Right hindlimb (tissue), 1 donor: ENCODE measurements at regions not wholly inside any gene's neighbourhood (a gene's known extent, or its start where the extent isn't known, plus 50 kb on each side); places are given as distances from the start of the nearest gene placed in this dataset.
"Not testable (repeated sequence)": the region's sequence is repeated elsewhere in the genome, so short reads cannot be mapped to it uniquely, and the experiment has no call there.

Source experiments
- DNase-seq: peaks from one replicate; pipeline ENCODE4 v3.0.0-alpha.2; 2018

DNA sequence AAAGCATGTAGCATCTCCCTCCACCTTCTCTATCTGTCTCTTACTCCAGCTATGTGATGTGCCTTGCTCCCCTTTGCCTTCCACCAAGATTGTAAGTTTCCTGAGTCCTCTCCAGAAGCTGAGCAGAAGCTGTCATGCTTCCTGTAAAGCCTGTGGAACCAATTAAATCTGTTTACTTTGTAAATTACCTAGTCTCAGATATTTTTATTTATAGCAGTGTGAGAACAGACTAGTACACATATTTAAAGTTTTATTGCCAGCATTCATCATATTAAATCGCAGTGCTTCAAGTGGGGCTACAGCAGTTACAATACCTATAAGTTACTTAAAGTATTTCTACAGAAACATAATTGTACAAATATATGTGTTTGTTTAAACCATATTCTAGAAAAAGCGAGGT lies 973.1 kb downstream of the SLC16A7 start:
- DNase-seq: no peak

DNA sequence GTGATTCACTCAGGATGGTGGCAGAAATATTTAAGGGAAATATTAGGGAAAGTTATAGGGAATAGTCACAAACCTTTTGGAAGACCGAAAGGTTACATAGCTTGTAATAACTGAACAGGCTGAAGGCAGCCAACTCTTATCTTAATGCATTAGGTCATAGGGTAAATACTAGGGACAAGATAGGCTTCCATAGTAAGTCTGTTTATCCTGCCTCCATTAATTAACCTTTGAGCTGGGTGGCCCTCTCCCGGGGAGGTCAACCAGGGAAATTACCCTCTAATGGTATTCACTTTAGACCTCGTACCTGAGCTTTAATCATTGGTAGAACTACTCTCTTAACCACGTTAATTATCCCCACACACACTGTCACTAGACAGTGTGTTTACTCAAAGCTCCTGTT lies 981.8 kb downstream of the SLC16A7 start:
- no peak for DNase-seq

DNA sequence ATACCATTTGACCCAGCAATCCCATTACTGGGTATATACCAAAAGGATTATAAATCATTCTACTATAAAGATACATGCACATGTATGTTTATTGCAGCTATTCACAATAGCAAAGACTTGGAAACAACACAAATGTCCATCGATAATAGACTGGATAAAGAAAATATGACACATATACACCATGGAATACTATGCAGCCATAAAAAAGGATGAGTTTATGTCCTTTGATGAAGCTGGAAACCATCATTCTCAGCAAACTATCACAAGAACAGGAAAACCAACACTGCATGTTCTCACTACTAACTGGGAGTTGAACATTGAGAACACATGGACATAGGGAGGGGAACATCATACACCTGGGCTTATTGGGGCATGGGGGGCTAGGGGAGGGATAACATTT lies 991.8 kb downstream of the SLC16A7 start:
- not testable (repeated sequence) for DNase-seq

DNA sequence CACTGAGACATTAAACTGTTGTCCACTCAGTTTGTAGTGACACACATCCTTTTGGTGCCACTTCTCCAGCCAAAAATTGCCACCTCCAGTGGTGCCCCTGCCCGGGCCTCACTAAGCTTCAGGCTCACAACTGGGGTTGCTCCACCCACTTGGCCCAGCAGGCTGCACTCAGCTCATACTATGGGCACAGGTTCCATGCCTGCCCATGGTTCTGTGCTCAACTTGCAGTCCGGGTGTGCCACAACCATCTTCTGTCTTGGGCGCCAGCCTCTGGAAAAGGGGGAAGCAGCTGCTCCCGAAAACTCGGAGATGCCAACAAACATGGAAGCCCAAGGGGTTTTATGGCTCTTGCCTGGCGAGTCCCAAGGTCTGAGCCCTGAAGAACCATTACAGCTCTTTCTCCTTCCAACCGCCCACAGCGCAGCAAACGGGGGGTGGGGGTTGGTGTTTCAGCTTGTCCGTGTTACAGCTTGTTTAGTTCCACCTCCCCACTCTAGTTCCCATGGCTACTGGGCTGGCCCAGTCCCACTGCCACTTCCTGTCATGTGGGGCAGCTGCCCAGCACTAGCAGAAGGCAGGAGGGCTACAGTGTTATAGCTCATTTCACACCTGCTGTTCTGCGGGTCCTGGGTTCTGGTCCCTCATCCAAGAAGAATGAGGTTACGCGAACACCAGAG lies 998.3 kb downstream of the SLC16A7 start:
- no peak for DNase-seq

DNA sequence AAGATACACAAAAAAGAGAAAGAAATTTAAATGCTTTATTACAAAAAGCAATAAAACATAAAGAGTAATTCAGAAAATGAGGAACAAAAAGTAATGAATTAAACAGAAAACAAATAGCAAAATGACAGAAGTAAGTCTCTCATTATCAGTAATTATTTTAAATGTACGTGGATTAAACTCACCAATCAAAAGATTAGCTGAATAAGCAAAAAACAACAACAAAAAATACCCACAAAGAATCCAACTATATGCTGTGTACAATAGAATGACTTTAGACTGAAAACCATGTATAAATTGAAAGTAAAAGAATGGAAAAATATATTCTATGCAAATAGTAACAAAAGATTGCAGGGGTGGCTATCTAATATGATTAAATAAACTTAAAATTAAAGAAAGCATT lies 1006.8 kb downstream of the SLC16A7 start:
- no peak for DNase-seq

DNA sequence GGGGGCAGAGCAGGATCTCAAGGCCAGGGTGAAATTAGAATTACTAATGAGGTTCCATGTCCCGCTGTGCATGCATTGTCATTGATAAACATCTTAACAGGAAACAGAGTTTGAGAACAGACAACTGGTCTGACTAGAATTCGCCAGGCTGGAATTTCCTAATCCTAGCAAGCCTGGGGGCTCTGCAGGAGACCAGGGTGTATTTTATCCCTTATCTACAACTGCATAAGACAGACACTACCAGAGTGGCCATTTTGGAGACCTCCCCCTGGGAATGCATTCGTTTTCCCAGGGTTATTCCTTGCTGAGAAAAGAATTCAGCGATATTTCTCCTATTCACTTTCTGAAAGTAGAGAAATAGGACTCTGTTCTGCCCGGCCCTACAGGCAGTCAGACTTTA lies 1007.6 kb downstream of the SLC16A7 start:
- DNase-seq: not testable (repeated sequence)

DNA sequence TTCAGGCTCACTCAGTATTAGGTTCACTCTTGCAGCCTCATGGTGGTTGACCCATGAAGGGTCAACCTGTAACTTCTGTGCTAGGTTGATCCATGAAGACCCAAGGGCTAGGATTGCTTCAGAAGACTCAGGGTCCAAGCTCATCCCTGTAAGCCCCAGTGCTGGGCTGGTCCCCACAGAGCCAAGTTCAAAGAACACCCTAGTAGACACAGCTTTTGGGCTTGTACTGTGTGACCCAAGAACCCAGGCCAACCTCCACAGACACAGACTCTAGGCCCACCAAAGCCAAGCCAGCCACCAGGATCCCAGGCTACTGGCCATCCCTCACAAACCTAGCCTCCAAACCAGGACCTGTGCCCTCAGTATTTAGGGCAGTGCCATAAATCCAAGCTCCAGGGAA lies 1020.6 kb downstream of the SLC16A7 start:
- no peak for DNase-seq

DNA sequence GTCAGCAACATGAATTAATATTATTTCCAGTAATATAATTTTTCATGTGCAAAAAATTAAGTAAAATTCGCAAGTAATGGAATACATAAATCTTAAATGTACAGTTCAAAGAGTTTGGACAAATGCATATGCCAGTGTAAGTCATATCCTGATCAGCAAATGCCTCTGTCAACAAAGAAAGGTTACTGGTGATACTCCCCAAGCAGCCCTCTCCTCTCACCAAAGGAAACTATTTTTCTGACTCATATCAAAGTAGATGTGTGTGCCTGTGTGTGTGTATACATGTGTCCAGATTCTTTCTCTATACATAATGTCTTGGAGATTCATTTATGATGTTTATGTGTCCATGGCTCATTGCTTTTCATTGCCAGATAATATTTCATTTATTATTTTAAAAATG lies 1035.0 kb downstream of the SLC16A7 start:
- no peak for DNase-seq

DNA sequence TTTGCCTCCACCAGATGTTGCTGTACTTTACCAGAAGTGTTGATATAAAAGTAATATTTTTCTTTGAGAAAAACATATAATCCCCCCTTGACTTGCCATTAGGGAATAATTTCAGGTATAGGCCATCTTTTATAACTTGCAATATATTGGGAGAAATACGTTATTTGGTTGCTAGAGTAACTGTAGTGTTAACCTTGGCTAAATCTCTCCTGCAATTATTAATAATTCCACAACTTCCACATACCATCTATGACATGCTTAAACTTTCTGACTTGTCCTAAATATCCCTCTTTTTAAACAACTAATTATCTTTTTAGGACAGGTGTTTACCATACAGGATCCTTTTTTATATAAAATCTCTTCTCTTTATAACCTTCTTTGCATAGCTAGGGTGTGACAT lies 1048.2 kb downstream of the SLC16A7 start:
- DNase-seq: no peak

DNA sequence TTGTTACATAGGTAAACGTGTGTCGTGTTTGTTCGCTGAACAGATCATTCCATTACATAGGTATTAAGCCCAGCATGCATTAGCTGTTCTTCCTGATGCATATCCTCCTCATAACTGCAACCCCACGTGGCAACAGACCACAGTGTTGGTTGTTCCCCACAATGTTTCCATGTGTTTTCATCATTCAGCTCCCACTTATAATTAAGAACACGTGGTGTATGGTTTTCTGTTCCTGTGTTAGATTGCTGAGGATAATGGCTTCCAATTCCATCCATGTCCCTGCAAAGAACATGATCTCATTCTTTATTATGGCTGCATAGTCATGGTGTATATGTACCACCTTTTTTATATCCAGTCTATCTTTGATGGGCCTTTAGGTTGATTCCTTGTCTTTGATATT lies 1071.1 kb downstream of the SLC16A7 start:
- no peak for DNase-seq

DNA sequence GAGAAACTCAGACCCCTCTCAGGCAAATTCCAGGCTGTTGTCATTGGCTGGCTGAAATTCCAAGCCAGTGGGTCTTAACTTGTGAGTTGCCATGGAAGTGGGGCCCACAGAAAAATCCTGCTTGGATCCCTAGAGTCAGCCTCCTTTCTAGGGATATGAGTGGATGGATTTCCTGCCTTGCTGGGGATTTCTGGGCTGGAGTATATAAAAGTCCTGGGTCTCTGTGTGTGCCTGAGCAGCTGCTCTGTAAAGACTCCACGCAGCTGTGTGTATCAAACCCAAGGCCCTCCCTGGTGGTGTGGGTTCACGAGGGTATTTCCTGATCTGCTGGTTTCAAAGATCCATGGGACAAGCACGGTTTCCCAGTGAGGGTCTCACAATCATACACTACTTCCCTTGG lies 1077.1 kb downstream of the SLC16A7 start:
- DNase-seq: no peak

DNA sequence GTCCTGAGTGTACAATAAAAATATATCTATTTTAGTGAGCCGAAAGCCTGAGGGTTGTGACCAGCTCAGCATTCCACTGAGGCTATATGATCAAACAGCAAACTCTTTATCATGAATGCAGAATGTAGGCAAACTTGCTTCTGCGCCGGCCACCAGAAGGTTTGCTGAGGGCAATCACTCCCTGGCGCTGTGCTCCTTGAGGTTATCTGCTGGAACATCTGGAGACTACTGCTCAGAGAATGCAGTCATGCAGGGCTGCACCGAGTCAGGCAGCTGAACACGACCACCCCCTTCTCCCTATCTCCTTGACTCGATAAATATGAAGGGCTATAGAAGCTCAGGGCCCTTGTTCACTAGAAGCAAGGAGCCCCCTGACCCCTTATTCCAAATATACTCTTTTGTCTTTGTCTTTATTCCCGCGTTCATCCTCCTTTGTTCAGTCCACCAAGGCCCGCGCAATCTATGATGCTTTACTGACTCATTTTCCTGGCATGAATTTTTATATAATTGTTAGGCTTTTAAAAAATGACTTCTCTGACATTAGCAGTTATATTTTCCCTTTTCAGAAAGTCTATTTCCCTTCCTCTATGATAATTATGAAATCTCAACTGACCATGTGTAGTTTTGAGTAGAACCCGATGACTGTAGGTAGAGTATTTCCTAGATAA lies 1089.3 kb downstream of the SLC16A7 start:
- DNase-seq: no peak

DNA sequence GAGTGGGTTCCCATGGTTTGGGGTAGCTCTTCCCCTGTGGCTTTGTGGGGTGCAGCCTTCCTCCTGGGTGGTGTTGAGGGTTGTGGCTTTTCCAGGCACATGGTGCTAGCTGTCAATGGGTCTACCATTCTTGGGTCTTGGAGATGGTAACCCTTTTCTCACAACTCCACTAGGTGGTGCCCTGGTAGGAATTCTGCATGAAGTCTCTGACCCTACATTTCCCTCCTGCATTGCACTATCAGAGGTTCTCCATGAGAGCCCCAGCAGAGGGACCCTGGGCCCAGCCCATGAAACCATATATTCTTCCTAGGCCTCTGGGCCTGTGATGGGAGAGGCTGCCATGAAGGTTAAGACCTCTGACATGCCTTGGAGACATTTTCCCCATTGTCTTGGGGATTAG lies 1093.3 kb downstream of the SLC16A7 start:
- no peak for DNase-seq

DNA sequence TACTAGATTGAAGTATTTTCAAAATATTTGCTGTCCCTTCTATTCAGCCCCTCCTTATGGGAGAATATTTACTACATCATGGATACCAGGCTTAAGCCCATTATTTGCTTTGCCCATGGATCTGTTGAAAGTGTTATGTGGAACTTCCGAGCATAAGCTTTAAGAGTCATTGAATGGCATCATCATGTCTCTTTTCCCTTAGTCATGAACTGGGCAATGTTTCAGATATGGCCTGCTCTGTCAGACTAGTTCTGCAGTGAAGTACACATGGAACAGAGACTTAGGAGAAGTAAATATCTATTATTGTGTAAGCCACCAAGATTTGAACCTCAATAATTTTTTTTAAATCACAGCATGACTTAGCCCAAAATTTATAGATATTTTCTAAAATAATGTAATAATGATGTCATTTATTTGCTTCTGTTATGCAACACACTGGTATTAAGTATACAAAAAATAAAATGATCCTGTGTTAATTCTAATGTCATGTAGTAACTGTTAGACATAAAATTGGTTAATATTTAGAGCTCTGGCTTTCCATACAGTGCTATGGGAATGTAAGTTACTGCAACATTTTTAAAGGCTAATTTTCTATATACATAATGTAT lies 1097.3 kb downstream of the SLC16A7 start:
- no peak for DNase-seq

DNA sequence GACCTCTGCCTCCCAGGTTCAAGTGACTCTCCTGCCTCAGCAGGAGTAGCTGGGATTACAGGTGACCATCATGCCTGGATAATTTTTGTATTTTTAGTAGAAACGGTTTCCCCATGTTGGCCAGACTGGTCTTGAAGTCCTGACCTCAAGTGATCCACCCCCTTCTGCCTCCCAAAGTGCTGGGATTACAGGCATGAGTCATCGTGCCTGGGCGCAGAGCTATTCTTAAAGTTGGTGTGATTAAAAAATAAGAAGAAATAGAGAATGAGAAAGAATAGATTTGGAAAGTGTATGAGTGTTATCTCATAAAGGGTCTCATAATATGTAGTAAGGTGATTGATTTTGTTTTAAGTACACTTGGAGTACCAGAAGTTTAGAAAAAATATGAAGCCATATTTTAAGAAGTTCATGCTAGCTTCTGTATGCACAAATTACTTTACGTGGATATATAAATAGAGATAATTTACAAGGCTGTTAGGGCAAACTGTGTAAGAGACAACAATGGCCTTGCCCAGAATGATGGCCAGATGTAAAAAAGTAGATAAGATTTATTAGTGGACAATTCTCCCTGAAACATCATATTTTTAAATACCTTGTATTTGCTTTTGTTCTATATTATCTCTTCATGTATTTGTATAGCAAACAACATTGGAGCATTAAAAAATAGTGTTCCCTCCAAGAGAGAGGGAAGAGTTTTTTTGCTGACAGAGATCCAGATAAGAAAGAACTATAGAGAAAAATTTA lies 1108.5 kb downstream of the SLC16A7 start:
- no peak for DNase-seq

DNA sequence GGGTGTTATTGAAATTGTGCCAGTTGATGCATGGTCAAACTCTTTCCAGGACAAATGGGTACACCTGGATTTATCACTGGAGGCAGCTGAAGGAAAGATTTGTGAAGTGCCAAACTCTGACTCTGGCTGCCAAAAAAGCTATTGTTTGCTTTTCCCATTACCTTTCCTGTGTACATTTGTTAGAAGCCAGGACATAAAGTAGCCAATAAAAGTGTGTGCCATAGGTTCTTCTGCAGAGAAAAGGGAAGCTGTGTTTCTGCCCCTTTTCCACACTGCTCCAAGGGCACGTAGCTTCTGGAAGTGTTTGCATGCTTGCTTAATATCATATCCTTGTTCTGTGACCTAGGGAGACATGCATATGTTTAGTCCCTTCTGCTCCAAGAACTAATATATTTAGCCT lies 1114.4 kb downstream of the SLC16A7 start:
- no peak for DNase-seq

DNA sequence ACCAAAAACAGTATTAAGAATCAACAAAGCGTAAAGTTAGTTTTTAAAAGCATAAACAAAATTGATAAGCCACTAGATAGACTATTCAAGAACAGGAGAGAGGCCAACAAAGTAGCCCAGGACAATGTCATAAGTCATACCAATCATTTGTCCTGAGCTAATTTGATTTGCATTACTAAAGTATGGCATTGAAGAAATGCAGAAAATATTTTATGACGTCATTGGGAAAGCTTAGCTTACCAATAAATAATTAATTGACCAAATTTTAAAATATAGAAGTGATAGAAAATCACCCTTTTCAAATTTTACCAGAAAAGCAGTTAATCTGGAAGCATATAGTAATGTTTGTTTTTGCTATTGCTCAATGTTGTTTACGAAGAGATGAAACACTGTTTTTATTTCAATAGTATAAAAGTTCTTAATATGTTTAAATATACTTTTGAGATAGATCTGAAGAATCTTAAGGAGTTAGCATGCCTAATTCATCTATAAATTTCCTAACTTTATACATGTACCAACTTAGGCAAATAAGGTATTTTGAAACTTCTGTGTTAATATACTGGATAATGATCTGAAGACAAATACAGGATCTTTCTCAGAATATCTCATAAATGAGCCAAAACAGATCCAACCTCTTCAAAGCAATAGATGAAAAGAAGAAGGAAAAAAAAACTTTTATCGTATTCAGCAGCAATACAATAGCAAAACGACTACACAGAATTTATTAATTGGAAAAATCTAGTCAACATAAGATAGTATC lies 1118.5 kb downstream of the SLC16A7 start:
- no peak for DNase-seq

DNA sequence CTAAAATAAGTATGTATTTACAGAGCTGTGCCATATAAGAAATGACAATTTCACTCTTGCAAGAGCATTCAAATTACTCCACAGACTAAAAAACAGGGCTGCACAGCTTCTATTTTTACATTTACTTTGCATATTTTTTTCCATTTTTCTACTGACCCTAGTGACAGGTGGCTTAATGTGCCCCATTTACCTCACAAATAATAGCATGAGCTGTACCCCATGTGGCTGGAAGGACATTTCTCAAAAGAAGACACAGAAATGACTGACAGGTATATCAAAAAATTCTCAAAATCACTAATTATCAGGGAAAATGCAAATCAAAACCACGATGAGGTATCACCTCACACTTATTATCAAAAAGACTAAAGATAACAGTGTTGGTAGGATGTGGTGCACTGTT lies 1128.6 kb downstream of the SLC16A7 start:
- no peak for DNase-seq

DNA sequence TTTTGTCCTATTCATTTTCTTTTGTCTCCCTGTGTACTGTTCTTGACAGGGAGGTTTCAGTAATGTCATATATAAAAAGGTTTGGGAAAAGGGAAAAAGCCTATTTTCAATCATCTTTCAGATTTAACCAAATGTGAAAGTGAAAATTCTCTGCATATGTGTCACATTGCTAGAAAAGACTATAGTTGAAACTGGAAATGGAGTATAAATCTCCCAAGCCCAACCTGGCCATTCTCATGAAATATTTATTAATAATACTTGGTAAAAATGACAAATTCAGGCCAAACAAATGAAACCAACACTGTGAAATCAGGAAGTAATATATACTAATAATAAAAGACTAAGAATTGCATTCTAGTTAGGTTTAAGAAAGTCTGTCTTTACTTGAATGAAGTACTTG lies 1129.2 kb downstream of the SLC16A7 start:
- no peak for DNase-seq

DNA sequence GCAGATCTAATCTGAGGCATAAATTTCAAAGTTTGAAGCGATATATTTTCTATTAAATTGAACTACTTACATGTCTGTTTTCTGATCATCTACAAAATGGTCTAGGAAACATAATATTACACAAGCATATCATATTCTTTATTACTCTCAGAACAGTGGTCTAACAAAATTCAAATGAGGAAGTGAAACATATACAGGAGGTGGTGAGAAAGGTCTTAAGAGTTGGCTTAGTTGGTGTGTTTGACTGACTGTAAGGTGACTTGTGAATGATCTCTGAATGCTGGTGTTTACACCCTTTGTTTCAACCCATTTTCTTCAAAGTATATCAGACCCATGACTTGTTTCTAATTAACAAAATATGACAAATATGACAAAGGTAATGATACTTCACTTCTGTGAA lies 1156.8 kb downstream of the SLC16A7 start:
- DNase-seq: no peak

DNA sequence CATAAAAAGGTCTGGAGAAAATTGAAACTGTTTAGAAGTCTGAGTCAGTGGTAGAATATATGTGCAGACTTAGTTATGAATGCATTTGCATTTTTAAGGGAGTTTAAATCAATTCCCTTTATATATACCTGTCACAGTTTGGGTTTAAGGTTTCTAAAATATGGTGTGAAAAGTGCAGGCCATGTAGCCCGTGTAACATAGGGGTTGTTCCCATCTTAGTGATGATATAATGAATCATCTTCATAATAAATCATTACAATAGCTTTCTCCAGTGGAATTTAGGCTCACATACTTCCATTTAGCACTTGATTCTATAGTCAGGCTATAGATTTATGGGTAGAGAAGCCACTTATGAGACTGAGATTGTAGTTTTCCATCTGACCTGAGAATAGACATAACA lies 1162.4 kb downstream of the SLC16A7 start:
- no peak for DNase-seq

DNA sequence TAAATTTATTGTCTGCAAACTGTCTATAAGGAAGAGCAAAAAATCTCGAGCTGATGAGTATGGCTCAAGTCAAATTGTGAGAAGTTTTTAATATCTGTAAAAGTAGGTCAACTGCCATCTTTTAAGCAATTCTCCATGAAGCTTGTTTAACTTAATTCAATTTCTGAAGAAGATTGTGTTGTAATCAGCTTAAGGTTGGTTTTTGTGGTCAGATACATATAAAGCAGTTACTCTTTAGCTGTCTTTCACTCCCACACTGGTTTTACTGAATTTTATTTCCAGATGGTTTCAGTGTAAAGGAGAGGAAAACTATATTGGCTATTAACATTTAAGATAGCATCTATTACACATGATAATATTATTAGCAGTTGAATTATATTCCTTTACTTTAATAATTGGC lies 1165.1 kb downstream of the SLC16A7 start:
- DNase-seq: no peak

DNA sequence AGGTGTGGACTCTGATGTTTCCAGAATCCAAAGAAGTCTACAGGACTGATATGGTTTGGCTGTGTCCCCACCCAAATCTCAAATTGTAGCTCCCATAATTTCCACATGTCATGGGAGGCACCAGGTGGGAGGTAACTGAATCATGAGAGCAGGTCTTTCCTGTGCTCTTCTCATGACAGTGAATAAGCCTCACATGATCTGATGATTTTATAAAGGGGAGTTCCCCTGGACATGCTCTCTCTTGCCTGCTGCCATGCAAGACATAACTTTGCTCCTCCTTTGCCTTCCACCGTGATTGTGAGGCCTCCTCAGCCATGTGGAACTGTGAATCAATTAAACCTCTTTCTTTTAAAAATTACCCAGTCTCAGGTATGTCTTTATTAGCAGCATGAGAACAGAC lies 1205.3 kb downstream of the SLC16A7 start:
- DNase-seq: not testable (repeated sequence)
